MG63 (cell line): ENCODE measurements at regions not wholly inside any gene's neighbourhood (a gene's known extent, or its start where the extent isn't known, plus 50 kb on each side); places are given as distances from the start of the nearest gene placed in this dataset.
"Not testable (repeated sequence)": the region's sequence is repeated elsewhere in the genome, so short reads cannot be mapped to it uniquely, and the experiment has no call there.

Source experiments
- DNase-seq: peaks from one replicate; pipeline ENCODE4 v3.0.0-alpha.2; 2020
- H3K27me3 ChIP-seq: fragments of 250-450 bp; sonication (Bioruptor Pico); 2 replicates; pipeline ENCODE4 v1.5.1; 2020; ENCODE audit warnings: mild to moderate bottlenecking, moderate library complexity
- H3K36me3 ChIP-seq: fragments of 250-450 bp; sonication (Bioruptor Pico); 2 replicates; pipeline ENCODE4 v1.5.1; 2020; ENCODE audit warnings: mild to moderate bottlenecking, moderate library complexity
- H3K4me3 ChIP-seq: fragments of 250-450 bp; sonication (Bioruptor Pico); 2 replicates; pipeline ENCODE4 v1.5.1; 2020; ENCODE audit warnings: mild to moderate bottlenecking, moderate library complexity
- H3K9me3 ChIP-seq: fragments of 250-450 bp; sonication (Bioruptor Pico); 2 replicates; pipeline ENCODE4 v1.5.1; 2020; ENCODE audit warnings: mild to moderate bottlenecking, moderate library complexity

DNA sequence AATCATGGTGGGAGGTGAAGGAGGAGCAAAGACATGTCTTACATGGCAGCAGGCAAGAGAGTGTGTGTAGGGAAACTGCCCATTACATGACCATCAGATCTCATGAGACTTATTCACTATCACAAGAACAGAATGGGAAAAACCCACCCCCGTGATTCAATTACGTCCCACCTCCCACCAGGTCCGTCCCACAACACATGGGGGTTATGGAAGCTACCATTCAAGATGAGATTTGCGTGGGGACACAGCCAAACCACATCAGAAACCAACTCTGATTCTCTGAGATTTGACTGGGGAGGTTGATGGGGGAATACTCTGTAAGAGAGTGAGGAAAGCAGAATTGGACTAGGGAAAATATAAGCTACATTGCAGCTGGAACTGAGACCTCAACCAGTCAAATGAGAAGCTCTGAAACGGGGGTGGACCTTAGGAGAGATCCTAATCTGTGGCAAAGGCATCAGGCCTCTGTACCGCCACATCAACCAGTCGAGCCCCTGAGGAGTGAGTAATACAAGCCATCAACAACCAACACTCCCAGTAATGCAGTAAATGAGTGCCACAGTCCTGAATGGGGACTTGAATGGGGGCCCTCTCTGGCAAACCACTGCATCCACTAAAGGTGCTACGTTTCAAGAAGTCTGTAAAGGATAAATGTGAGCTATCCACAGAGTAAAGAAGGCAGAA lies 207.9 kb upstream of the GADL1 start:
- Histone ChIP-seq H3K9me3 (no peaks in the 10 kb centered on the region), H3K36me3 (no peaks in the 10 kb centered on the region), H3K4me3 (no peak overlapping the region), H3K27me3 (no peaks in the 10 kb centered on the region)
- no peak for DNase-seq

GRCh38 chr3:31103181-31103580 lies 208.7 kb upstream of the GADL1 start:
- Histone ChIP-seq H3K36me3 (no peaks in the 10 kb centered on the region), H3K9me3 (no peaks in the 10 kb centered on the region), H3K27me3 (no peaks in the 10 kb centered on the region), H3K4me3 (no peak overlapping the region)
- no peak for DNase-seq

DNA sequence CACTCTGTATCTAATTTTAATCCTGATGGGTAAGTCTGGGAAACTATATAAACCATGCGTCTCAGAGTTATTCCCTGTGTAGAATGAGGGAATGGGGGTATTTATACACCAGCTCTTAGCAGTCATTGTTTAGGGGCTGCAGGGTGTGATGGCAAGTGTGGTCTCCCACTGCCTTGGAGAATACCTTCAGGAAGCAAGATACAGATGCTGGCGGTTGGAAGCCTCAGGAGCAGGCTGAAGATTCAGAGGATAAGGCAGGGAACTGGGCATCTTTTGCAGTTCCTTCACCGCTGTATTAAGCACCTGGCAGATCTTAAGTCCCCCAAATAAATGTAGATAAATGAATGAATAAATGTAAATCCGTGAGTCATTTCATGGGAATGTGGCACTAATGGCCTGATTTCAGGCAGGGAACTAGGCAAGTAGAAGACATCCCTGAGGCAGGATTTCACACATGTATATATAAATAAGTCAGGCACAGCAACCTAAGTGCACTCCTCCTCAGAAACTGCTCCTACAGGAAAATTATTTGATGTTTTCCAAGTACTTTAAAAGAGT lies 209.2 kb upstream of the GADL1 start:
- no peak for DNase-seq
- no peaks in the 10 kb centered on the region for H3K27me3 ChIP-seq
- H3K9me3 ChIP-seq = no peaks in the 10 kb centered on the region
- no peaks in the 10 kb centered on the region for H3K36me3 ChIP-seq
- no peak overlapping the region for H3K4me3 ChIP-seq

GRCh38 chr3:31105011-31105410 lies 210.6 kb upstream of the GADL1 start:
- Histone ChIP-seq H3K36me3 (no peaks in the 10 kb centered on the region), H3K4me3 (no peak overlapping the region), H3K27me3 (no peaks in the 10 kb centered on the region), H3K9me3 (no peaks in the 10 kb centered on the region)
- DNase-seq = no peak

GRCh38 chr3:31105438-31106077 lies 211.1 kb upstream of the GADL1 start:
- no peak overlapping the region for H3K4me3 ChIP-seq
- peak; percentile 69 for DNase-seq
- no peaks in the 10 kb centered on the region for H3K27me3 ChIP-seq
- H3K36me3 ChIP-seq = no peaks in the 10 kb centered on the region
- H3K9me3 ChIP-seq = no peaks in the 10 kb centered on the region

GRCh38 chr3:31106204-31106603 lies 211.7 kb upstream of the GADL1 start:
- Histone ChIP-seq H3K36me3 (no peaks in the 10 kb centered on the region), H3K9me3 (no peaks in the 10 kb centered on the region), H3K4me3 (no peak overlapping the region), H3K27me3 (no peaks in the 10 kb centered on the region)
- peak; percentile 80 for DNase-seq

GRCh38 chr3:31106912-31107311 lies 212.5 kb upstream of the GADL1 start:
- Histone ChIP-seq H3K36me3 (no peaks in the 10 kb centered on the region), H3K9me3 (no peaks in the 10 kb centered on the region), H3K4me3 (no peak overlapping the region), H3K27me3 (no peaks in the 10 kb centered on the region)
- DNase-seq = no peak

DNA sequence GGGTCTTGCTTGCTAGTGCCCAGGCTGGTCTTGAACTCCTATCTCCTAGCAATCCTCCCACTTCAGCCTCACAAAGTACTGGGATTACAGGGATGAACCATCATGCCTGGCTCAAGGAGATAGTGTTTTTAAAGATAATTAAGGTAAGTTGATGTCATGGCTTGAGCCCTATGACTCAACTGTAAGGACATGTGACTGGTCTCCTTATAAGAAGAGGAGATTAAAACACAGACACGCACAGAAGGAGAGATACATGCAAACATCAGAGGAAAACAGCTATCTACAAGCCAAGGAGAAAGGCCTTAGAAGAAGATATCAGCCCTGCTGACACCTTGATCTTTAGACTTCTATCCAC lies 220.4 kb upstream of the GADL1 start:
- Histone ChIP-seq H3K4me3 (no peak overlapping the region), H3K36me3 (no peaks in the 10 kb centered on the region), H3K9me3 (no peaks in the 10 kb centered on the region), H3K27me3 (no peaks in the 10 kb centered on the region)
- no peak for DNase-seq

- H3K36me3 ChIP-seq, H3K4me3 ChIP-seq, H3K9me3 ChIP-seq, H3K27me3 ChIP-seq, DNase-seq: not testable (repeated sequence)
Observed at GRCh38 chr3:31115531-31115930, 221.1 kb upstream of the GADL1 start.

GRCh38 chr3:31116651-31117050 lies 222.2 kb upstream of the GADL1 start:
- no peak overlapping the region for H3K4me3 ChIP-seq
- no peaks in the 10 kb centered on the region for H3K9me3 ChIP-seq
- H3K27me3 ChIP-seq = no peaks in the 10 kb centered on the region
- no peaks in the 10 kb centered on the region for H3K36me3 ChIP-seq
- no peak for DNase-seq

GRCh38 chr3:31117854-31118253 lies 223.4 kb upstream of the GADL1 start:
- no peak for DNase-seq
- no peak overlapping the region for H3K4me3 ChIP-seq
- no peaks in the 10 kb centered on the region for H3K36me3 ChIP-seq
- no peaks in the 10 kb centered on the region for H3K27me3 ChIP-seq
- no peaks in the 10 kb centered on the region for H3K9me3 ChIP-seq

DNA sequence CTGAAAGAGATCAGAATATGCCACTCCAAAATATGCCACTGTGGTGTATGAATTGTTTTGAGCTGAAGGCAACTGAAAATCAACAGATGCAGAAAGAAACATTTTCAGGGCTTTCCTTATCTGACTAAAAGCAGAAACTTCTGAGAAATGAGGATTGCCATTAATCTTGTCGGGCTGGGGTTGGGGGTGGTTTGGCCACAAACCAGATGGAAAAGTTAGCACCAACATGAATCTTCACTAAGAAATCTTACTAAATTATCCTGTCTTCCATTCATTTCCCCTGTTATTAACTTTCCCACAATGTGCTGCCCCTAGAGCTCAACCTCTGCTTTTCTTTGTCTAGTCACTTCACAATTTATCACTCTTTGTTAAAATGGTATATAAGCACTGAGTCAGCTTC lies 229.9 kb upstream of the GADL1 start:
- Histone ChIP-seq H3K36me3 (no peaks in the 10 kb centered on the region), H3K9me3 (no peaks in the 10 kb centered on the region), H3K27me3 (no peaks in the 10 kb centered on the region), H3K4me3 (no peak overlapping the region)
- no peak for DNase-seq

DNA sequence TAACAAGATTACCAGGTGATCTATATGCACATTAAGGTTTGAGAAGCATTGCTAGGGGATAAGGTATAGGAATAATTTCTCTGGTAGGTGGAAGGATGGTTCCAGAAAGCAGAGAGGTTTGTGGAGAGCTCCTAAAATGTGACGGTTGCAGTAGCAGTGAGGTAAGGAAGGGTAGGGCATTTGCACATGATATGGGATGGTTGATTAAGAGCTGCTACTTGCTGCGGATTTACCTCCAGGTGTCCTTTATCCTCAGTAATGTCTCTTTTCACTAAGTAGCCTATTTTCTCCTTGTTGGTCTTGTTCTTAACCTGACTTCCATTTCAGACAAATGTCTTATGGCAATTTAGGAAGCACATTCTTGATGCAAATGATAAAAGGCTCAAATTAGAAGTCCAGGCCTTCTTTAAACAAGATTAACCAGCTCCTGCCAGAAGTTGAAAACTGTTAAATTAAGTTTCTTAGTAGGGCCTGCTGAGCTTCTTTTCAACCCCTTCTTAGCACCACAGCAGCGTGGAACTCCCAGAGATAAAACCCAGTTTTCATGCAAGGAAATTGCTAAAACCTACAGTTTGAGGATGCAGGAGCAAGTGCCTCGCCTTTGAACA lies 231.1 kb upstream of the GADL1 start:
- no peaks in the 10 kb centered on the region for H3K27me3 ChIP-seq
- DNase-seq = no peak
- H3K4me3 ChIP-seq = no peak overlapping the region
- no peaks in the 10 kb centered on the region for H3K36me3 ChIP-seq
- no peaks in the 10 kb centered on the region for H3K9me3 ChIP-seq

GRCh38 chr3:31129241-31129640 lies 234.8 kb upstream of the GADL1 start:
- H3K9me3 ChIP-seq = no peaks in the 10 kb centered on the region
- DNase-seq = no peak
- H3K36me3 ChIP-seq = no peaks in the 10 kb centered on the region
- H3K4me3 ChIP-seq = no peak overlapping the region
- H3K27me3 ChIP-seq = no peaks in the 10 kb centered on the region

DNA sequence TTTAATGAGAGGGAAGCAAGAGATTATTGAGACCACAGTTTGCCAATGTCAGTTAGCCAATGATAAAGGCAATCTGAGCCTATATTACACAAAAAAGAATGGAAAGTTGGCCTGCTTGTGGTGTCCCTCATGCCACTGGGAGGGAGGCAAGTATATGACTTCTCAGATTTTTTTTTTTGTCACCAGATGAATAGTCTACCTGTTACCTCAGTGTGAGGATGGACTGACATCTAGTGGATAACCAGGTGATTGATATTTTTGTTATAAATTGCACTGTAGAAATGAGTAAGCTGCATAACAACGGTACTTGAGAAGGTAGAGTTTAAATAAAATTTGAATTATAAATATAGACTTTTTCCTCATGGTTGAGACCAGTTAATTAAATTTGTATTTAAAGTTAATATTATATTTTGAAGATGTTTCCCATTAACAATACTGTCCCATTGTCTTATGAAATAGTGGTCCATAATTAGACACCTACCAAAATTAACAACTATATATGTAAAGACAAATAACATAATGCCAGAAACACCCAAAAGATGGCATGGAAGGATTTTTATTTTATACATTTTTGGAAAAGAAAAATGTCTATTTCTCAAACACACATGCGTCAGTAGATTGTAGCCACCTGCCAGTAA lies 237.8 kb upstream of the GADL1 start:
- DNase-seq = no peak
- Histone ChIP-seq H3K4me3 (no peak overlapping the region), H3K27me3 (no peaks in the 10 kb centered on the region), H3K36me3 (no peaks in the 10 kb centered on the region), H3K9me3 (no peaks in the 10 kb centered on the region)

DNA sequence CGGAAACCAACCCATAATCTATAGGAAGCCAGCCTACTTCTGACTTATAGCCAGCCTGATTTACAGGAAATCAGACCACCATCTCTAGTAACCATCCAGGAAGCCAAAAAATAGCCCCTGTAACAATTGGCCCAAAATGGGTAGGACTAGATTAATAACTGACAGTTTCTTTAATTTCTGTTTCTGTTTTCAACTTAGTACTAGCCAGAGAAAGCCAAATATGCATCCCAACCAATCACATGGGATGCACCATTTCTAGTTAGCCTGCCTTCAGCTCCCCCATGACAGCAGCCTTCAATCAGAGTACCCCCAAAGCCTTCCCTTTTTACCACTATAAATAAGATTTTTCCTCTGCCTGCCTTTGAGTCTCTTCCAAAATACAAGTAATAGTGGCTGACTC lies 239.1 kb upstream of the GADL1 start:
- Histone ChIP-seq H3K36me3 (no peaks in the 10 kb centered on the region), H3K9me3 (no peaks in the 10 kb centered on the region), H3K4me3 (no peak overlapping the region), H3K27me3 (no peaks in the 10 kb centered on the region)
- no peak for DNase-seq

GRCh38 chr3:31135546-31135945 lies 241.1 kb upstream of the GADL1 start:
- H3K9me3 ChIP-seq = no peaks in the 10 kb centered on the region
- no peak for DNase-seq
- no peak overlapping the region for H3K4me3 ChIP-seq
- no peaks in the 10 kb centered on the region for H3K36me3 ChIP-seq
- H3K27me3 ChIP-seq = no peaks in the 10 kb centered on the region
